HepG2 (cell line): ENCODE measurements at regions not wholly inside any gene's neighbourhood (a gene's known extent, or its start where the extent isn't known, plus 50 kb on each side); places are given as distances from the start of the nearest gene placed in this dataset.

Experiments
- ATAC-seq: fragments of 200-7000 bp; cut with Tn5 transposase; 3 replicates; pipeline ENCODE4 v1.9.1; 2020; ENCODE audit warnings: mild to moderate bottlenecking, moderate library complexity
- BruUV-seq: library from RNA; stranded (reverse); fragments of 400-500 nt; replicated peaks from 2 replicates; lab custom pipeline; 2021; lab: Mats Ljungman, UMichigan
- CTCF ChIA-PET: fragments of 300-600 bp; formaldehyde crosslinking; extraction: SDS; loops from one replicate; lab custom pipeline; 2021; ENCODE audit warnings: low total read pairs, inconsistent platforms, low intra/inter-chr PET ratio; lab: Yijun Ruan, JAX
- POLR2A ChIA-PET: fragments of 350-600 bp; sonication (Branson Sonifier 250); formaldehyde crosslinking; loops from one replicate; lab custom pipeline; 2020; ENCODE audit warnings: antibody characterized with exemption, inconsistent platforms; lab: Yijun Ruan, JAX
- DNase-seq: peaks from one replicate; pipeline ENCODE4 v3.0.0-alpha.2; 2015; ENCODE audit warnings: low spot score
- FAIRE-seq: peaks from 3 replicates; lab custom pipeline; 2011; peaks lifted over from hg19 to GRCh38; lab: Jason Lieb, UNC
- H2AFZ ChIP-seq: one replicate; pipeline ENCODE4 v1.6.1; 2011; ENCODE audit warnings: low read length, inconsistent platforms
- H3K27ac ChIP-seq: fragments of 300-600 bp; 3 replicates; pipeline ENCODE4 v1.8.0; 2011; ENCODE audit warnings: mixed run types, mild to moderate bottlenecking, mixed read lengths, low read length, inconsistent platforms; ENCODE audit not compliant: insufficient read depth; ENCODE audit errors: extremely low read length
- H3K27me3 ChIP-seq, 2 experiments: fragments of 200-600 bp in 1 of 2; 2 replicates in 1 of 2; 3 replicates in 1 of 2; pipeline versions ENCODE4 v1.6.0 to v1.8.0; 2011; ENCODE audit warnings: low read length in 2 of 2, mild to moderate bottlenecking in 2 of 2, moderate library complexity in 2 of 2, inconsistent platforms in 1 of 2; ENCODE audit not compliant: insufficient read depth in 2 of 2, control insufficient read depth in 1 of 2
- H3K36me3 ChIP-seq, 2 experiments: fragments of 200-600 bp in 1 of 2; replicated peaks in 1 of 2; 2 replicates in 1 of 2; 3 replicates in 1 of 2; pipeline versions ENCODE4 v1.5.1 to v1.8.0; 2011; ENCODE audit warnings: low read length in 2 of 2, inconsistent platforms in 1 of 2; ENCODE audit not compliant: insufficient read depth in 2 of 2, control insufficient read depth in 1 of 2
- H3K4me1 ChIP-seq: 2 replicates; pipeline ENCODE4 v1.5.1; 2012; ENCODE audit warnings: low read length, inconsistent platforms; ENCODE audit not compliant: insufficient read depth
- H3K4me2 ChIP-seq: 2 replicates; pipeline ENCODE4 v1.6.0; 2011; ENCODE audit warnings: low read depth, low read length, inconsistent platforms
- H3K4me3 ChIP-seq, 3 experiments: fragments of 200-600 bp in 1 of 3; sonication (generic), shearing (Covaris generic) in 1 of 3; replicated peaks in 1 of 3; 2 replicates each; pipeline ENCODE4 v1.5.1; 2011 to 2016; ENCODE audit warnings: low read length in 3 of 3, inconsistent platforms in 2 of 3, low read depth in 2 of 3, mild to moderate bottlenecking in 2 of 3, control low read depth in 1 of 3, mixed read lengths in 1 of 3; ENCODE audit not compliant: insufficient read depth in 1 of 3
- H3K79me2 ChIP-seq: one replicate; pipeline ENCODE4 v1.6.1; 2011; ENCODE audit warnings: low read length, inconsistent platforms; ENCODE audit not compliant: insufficient read depth
- H3K9ac ChIP-seq: 2 replicates; pipeline ENCODE4 v1.6.0; 2011; ENCODE audit warnings: mild to moderate bottlenecking, low read depth, low read length, inconsistent platforms; ENCODE audit not compliant: insufficient read depth
- H3K9me3 ChIP-seq: 2 replicates; pipeline ENCODE4 v1.5.1; 2012; ENCODE audit warnings: mild to moderate bottlenecking, low read length
- H4K20me1 ChIP-seq: 2 replicates; pipeline ENCODE4 v1.6.0; 2011; ENCODE audit warnings: inconsistent platforms, mild to moderate bottlenecking, low read length, moderate library complexity; ENCODE audit not compliant: insufficient read depth
- EHMT2 ChIP-seq: fragments of 200-600 bp; sonication (generic); IDR thresholded peaks from 2 replicates; pipeline ENCODE4 v1.7.0; 2017; ENCODE audit warnings: antibody characterized with exemption, low read depth, low read length, borderline replicate concordance
- MIER3 ChIP-seq: IDR thresholded peaks from 2 replicates; pipeline ENCODE4 v1.6.1; 2016; ENCODE audit warnings: missing compliant biosample characterization, borderline replicate concordance
- STAG1 ChIP-seq: sonication (generic); formaldehyde crosslinking; IDR thresholded peaks from 2 replicates; pipeline ENCODE4 v1.4.0; 2020; ENCODE audit warnings: missing genetic modification reagents
- ZFP36L2 ChIP-seq: sonication (generic); formaldehyde crosslinking; IDR thresholded peaks from 2 replicates; pipeline ENCODE4 v1.4.0; 2020; ENCODE audit warnings: missing genetic modification reagents
- ZNF674 ChIP-seq: sonication (generic); formaldehyde crosslinking; IDR thresholded peaks from 2 replicates; pipeline ENCODE4 v1.5.0; 2020; ENCODE audit warnings: low read depth, mild to moderate bottlenecking, missing genetic modification reagents
- WGBS: methylation state at CpG from one replicate; pipeline ENCODE4 v1.1.6; 2017; ENCODE audit warnings: low lambda C conversion rate; 5-methylcytosine and 5-hydroxymethylcytosine counted together
- in situ Hi-C: cut with HindIII; loops from 2 replicates; pipeline ENCODE4 v1.10.0; 2017; ENCODE audit warnings: low pct_unique_long_range_greater_than_20kb; ENCODE audit not compliant: extremely low pct_ligation_motif_present
- intact Hi-C: fragments of 100-400 bp; cut with micrococcal nuclease; formaldehyde crosslinking; loops from one replicate; pipeline ENCODE4 v1.10.0; 2022; ENCODE audit not compliant: unreplicated experiment
- TF ChIP-seq, protein P1 (sequence below): sonication (generic); formaldehyde crosslinking; IDR thresholded peaks from 2 replicates; pipeline ENCODE4 v1.4.0; 2020; ENCODE audit warnings: missing genetic modification reagents
- TF ChIP-seq, protein P2 (sequence below): sonication (generic); formaldehyde crosslinking; IDR thresholded peaks from 2 replicates; pipeline ENCODE4 v1.5.0; 2020; ENCODE audit warnings: mild to moderate bottlenecking, missing genetic modification reagents, moderate library complexity

GRCh38 chr3:159252274-159252673, 450.4 kb downstream of the MFSD1 start:
- H3K27ac ChIP-seq = no peak overlapping the region
- H3K79me2 ChIP-seq = no peaks in the 10 kb centered on the region
- ChIA-PET POLR2A (no interaction called here), CTCF (no interaction called here)
- no peaks in the 10 kb centered on the region for H3K4me1 ChIP-seq
- TF ChIP-seq MIER3 (CRISPR knock-in tag) (no peak), EHMT2 (no peak), ZFP36L2 (CRISPR knock-in tag) (no peak)
- TF ChIP-seq, protein P1, sequence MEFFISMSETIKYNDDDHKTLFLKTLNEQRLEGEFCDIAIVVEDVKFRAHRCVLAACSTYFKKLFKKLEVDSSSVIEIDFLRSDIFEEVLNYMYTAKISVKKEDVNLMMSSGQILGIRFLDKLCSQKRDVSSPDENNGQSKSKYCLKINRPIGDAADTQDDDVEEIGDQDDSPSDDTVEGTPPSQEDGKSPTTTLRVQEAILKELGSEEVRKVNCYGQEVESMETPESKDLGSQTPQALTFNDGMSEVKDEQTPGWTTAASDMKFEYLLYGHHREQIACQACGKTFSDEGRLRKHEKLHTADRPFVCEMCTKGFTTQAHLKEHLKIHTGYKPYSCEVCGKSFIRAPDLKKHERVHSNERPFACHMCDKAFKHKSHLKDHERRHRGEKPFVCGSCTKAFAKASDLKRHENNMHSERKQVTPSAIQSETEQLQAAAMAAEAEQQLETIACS (CRISPR knock-in tag) = no peak
- no TSS peak for BruUV-seq
- H4K20me1 ChIP-seq = no peaks in the 10 kb centered on the region
- no peak for FAIRE-seq
- H3K27me3 ChIP-seq = no peaks in the 10 kb centered on the region
- no peak for DNase-seq
- peaks cover 30% of the 10 kb centered on the region for H3K9me3 ChIP-seq
- ATAC-seq = no peak
- H3K36me3 ChIP-seq = no peaks in the 10 kb centered on the region
- intact Hi-C loops (loop anchor here (2.0 kb wide), 3 partner anchors 121 to 451 kb away; no protein-coding TSS in a partner anchor), in situ Hi-C loops (loop anchor here (10.0 to 25.0 kb wide), 2 partner anchors 117 to 735 kb away; partner anchors contain the start of gene IL12A)
- 8% methylated on average over 1 of the region's 1 CpG for WGBS
- H3K4me3 ChIP-seq = no peak overlapping the region
- H3K9ac ChIP-seq = no peak overlapping the region
- H2AFZ ChIP-seq = no peak overlapping the region
- no peak overlapping the region for H3K4me2 ChIP-seq

DNA sequence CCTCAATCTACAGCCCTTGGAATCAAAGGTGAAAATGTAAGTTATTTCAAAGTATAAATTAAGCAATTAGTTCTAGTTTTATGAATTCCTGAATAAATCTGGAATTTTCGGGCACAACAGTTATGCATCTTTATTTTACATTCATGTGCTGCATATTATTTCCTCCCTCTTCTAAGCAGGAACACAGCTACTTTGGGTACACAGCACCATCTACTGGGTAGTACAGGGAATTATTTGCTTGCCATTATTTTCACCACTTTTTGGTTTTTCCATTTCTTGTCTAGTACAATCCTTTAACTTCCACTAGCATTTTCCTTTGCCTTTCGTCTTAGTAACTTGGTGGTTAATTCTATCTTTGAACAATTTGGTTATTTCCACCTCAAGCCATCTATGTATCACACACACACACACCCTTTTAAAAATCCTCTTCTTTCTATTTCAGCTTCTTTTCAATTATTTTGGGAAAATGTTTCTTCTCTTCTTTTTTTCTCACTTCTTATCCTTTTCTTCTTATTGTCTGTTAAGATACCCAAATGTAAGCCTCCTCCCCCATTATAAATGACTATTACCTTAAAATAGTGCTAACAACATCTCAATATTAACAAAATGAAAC, 451.0 kb downstream of the MFSD1 start:
- ATAC-seq = no peak
- Histone ChIP-seq H4K20me1 (no peaks in the 10 kb centered on the region), H3K27me3 (no peaks in the 10 kb centered on the region), H3K36me3 (no peaks in the 10 kb centered on the region), H3K27ac (no peak overlapping the region), H3K4me3 (no peak overlapping the region), H3K4me2 (no peak overlapping the region), H3K79me2 (no peaks in the 10 kb centered on the region), H3K4me1 (no peaks in the 10 kb centered on the region), H2AFZ (no peak overlapping the region), H3K9ac (no peak overlapping the region), H3K9me3 (peaks cover 30% of the 10 kb centered on the region)
- in situ Hi-C loops (loop anchor here (10.0 to 25.0 kb wide), 2 partner anchors 118 to 734 kb away; partner anchors contain the start of gene IL12A), intact Hi-C loops (loop anchor here (2.0 kb wide), 3 partner anchors 122 to 452 kb away; no protein-coding TSS in a partner anchor)
- FAIRE-seq = peak; percentile 21
- ChIA-PET POLR2A (no interaction called here), CTCF (no interaction called here)
- 0% methylated on average over 2 of the region's 2 CpGs for WGBS
- TF ChIP-seq, protein P2, sequence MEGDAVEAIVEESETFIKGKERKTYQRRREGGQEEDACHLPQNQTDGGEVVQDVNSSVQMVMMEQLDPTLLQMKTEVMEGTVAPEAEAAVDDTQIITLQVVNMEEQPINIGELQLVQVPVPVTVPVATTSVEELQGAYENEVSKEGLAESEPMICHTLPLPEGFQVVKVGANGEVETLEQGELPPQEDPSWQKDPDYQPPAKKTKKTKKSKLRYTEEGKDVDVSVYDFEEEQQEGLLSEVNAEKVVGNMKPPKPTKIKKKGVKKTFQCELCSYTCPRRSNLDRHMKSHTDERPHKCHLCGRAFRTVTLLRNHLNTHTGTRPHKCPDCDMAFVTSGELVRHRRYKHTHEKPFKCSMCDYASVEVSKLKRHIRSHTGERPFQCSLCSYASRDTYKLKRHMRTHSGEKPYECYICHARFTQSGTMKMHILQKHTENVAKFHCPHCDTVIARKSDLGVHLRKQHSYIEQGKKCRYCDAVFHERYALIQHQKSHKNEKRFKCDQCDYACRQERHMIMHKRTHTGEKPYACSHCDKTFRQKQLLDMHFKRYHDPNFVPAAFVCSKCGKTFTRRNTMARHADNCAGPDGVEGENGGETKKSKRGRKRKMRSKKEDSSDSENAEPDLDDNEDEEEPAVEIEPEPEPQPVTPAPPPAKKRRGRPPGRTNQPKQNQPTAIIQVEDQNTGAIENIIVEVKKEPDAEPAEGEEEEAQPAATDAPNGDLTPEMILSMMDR (CRISPR knock-in tag) = peak; percentile 51
- no peak for TF ChIP-seq ZNF674
- peak; percentile 48 for TF ChIP-seq STAG1 (CRISPR knock-in tag)
- no TSS peak for BruUV-seq
- DNase-seq = peak; percentile 10
